HG03060 (cell line): ENCODE measurements at regions not wholly inside any gene's neighbourhood (a gene's known extent, or its start where the extent isn't known, plus 50 kb on each side); places are given as distances from the start of the nearest gene placed in this dataset.

Experiments used
- ATAC-seq: cut with Tn5 transposase; IDR thresholded peaks from one replicate; pipeline ENCODE4 v1.9.1; 2021; ENCODE audit warnings: low read depth, moderate number of reproducible peaks; ENCODE audit not compliant: unreplicated experiment

- ATAC-seq, result no peak
Observed at GRCh38 chr9:82673201-82673600, 389.7 kb downstream of the RASEF start.

GRCh38 chr9:82673919-82674318, 389.0 kb downstream of the RASEF start:
- ATAC-seq, result no peak

- ATAC-seq, result no peak
Observed at GRCh38 chr9:82675102-82675501, 387.8 kb downstream of the RASEF start.

GRCh38 chr9:82675605-82676004, 387.3 kb downstream of the RASEF start:
- ATAC-seq, result no peak

GRCh38 chr9:82677086-82677485, 385.9 kb downstream of the RASEF start:
- ATAC-seq, result no peak

- no peak for ATAC-seq
Observed at GRCh38 chr9:82679472-82679871, 383.5 kb downstream of the RASEF start.

GRCh38 chr9:82680179-82680935, 382.6 kb downstream of the RASEF start:
- ATAC-seq, result no peak

- ATAC-seq, result no peak
Observed at GRCh38 chr9:82681809-82682208, 381.1 kb downstream of the RASEF start.

- ATAC-seq, result no peak
Observed at GRCh38 chr9:82682431-82682830, 380.5 kb downstream of the RASEF start.

- ATAC-seq, result no peak
Observed at GRCh38 chr9:82695704-82696103, 367.2 kb downstream of the RASEF start.

GRCh38 chr9:82706786-82707185, 356.2 kb downstream of the RASEF start:
- ATAC-seq, result no peak

GRCh38 chr9:82716821-82717220, 346.1 kb downstream of the RASEF start:
- no peak for ATAC-seq

- ATAC-seq, result no peak
Observed at GRCh38 chr9:82720515-82720914, 342.4 kb downstream of the RASEF start.

GRCh38 chr9:82721593-82721992, 341.3 kb downstream of the RASEF start:
- no peak for ATAC-seq

GRCh38 chr9:82722051-82722450, 340.9 kb downstream of the RASEF start:
- ATAC-seq, result no peak

- no peak for ATAC-seq
Observed at GRCh38 chr9:82722561-82722960, 340.4 kb downstream of the RASEF start.

GRCh38 chr9:82726424-82727276, 336.3 kb downstream of the RASEF start:
- ATAC-seq, result no peak

GRCh38 chr9:82729141-82729540, 333.8 kb downstream of the RASEF start:
- no peak for ATAC-seq

- ATAC-seq, result no peak
Observed at GRCh38 chr9:82729991-82730589, 332.9 kb downstream of the RASEF start.

GRCh38 chr9:82732928-82733327, 330.0 kb downstream of the RASEF start:
- ATAC-seq, result no peak

GRCh38 chr9:82736126-82736525, 326.8 kb downstream of the RASEF start:
- no peak for ATAC-seq
